Prostate gland (tissue), 2 donors: ENCODE measurements at regions not wholly inside any gene's neighbourhood (a gene's known extent, or its start where the extent isn't known, plus 50 kb on each side); places are given as distances from the start of the nearest gene placed in this dataset.

Source experiments
- CTCF ChIP-seq, 4 experiments: fragments of 200-600 bp in 2 of 4; fragments of 450-650 bp in 2 of 4; sonication (generic) in 2 of 4; IDR thresholded peaks; 1 replicate in 3 of 4; 2 replicates in 1 of 4; pipeline ENCODE4 v1.5.1; 2016 to 2019; ENCODE audit warnings: antibody characterized with exemption in 4 of 4, mild to moderate bottlenecking in 2 of 4, moderate library complexity in 2 of 4
- POLR2A ChIP-seq: fragments of 450-650 bp; IDR thresholded peaks from one replicate; pipeline ENCODE4 v1.6.1; 2016; ENCODE audit warnings: antibody characterized with exemption, mild to moderate bottlenecking

DNA sequence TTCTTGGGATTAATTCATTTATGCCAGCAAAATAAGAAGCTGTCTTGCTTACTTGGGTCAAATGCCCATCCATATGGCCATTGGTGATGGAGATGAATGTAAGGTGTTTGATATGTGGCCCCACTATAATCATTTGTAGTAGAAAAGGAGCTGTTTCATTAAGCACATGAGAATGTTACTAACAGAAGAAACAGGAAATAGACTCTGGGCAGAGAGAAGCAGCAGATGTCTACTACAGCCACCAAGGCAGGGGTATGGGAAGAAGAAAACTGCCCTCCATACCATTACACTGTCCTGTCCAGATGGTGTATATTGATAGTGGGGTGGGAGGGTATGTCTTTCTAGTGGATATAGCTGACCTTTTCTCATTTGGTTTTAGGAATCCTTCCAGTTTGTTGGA lies 386.6 kb upstream of the CLINT1 start:
- no peak for TF ChIP-seq CTCF (IDR thresholded peaks at IDR 0.05)
- TF ChIP-seq POLR2A: no peak
